ENCODE measurements at regions not wholly inside any gene's neighbourhood (a gene's known extent, or its start where the extent isn't known, plus 50 kb on each side); places are given as distances from the start of the nearest gene placed in this dataset.
"Not testable (repeated sequence)": the region's sequence is repeated elsewhere in the genome, so short reads cannot be mapped to it uniquely, and the experiment has no call there.

DNA sequence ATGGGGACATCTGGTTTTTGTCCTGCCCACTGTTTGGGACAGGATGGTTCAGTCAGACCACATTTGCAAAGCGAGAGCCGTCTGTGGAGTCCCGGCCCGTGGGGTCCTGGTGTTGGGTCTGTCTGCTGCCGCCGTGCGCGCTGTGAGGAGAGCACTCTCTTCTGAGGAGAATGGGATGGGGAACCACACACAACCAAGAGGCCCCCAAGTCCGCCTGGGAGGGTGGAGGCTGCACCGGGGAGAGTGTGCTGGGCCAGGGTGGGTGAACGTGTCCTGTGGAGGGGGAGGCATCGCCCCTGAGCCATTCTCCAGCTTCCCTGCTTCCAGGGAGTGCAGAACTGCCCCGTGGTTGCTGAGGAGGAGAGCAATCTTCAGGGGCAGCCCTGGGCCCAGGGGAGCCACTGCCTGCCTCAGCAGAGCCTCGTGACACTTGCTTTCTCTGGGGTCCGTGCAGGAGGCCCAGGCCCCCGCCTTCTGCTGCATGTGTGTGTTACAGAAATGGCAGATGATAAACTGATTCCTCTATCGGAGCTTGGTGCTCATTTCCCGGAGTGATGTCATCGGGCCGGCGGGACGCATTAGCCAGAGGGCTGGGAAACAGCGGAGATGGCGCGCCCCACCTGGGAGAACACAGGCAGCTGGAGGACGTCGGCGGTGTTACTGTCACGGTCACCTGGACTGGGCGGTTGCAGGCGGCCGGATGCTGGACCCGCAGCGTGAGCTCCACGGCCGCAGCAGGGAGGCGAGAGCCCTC lies 173.4 kb downstream of the LAT start:
- TF ChIP-seq, protein P1, sequence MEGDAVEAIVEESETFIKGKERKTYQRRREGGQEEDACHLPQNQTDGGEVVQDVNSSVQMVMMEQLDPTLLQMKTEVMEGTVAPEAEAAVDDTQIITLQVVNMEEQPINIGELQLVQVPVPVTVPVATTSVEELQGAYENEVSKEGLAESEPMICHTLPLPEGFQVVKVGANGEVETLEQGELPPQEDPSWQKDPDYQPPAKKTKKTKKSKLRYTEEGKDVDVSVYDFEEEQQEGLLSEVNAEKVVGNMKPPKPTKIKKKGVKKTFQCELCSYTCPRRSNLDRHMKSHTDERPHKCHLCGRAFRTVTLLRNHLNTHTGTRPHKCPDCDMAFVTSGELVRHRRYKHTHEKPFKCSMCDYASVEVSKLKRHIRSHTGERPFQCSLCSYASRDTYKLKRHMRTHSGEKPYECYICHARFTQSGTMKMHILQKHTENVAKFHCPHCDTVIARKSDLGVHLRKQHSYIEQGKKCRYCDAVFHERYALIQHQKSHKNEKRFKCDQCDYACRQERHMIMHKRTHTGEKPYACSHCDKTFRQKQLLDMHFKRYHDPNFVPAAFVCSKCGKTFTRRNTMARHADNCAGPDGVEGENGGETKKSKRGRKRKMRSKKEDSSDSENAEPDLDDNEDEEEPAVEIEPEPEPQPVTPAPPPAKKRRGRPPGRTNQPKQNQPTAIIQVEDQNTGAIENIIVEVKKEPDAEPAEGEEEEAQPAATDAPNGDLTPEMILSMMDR (IDR thresholded peaks at IDR 0.05; ENCODE audit: insufficient read depth, low read length, poor library complexity, severe bottlenecking): not testable (repeated sequence)
- TF ChIP-seq EZH2phosphoT487 (conservative IDR thresholded peaks at IDR 0.05; ENCODE audit: low read length): not testable (repeated sequence)
